NCI-H526 treated with DMSO at 0.1 percent for 48 hours (cell line): ENCODE measurements at regions not wholly inside any gene's neighbourhood (a gene's known extent, or its start where the extent isn't known, plus 50 kb on each side); places are given as distances from the start of the nearest gene placed in this dataset.

Experiments
- DNase-seq: peaks from one replicate; lab custom pipeline; 2025; lab: John Stamatoyannopoulos, UW

DNA sequence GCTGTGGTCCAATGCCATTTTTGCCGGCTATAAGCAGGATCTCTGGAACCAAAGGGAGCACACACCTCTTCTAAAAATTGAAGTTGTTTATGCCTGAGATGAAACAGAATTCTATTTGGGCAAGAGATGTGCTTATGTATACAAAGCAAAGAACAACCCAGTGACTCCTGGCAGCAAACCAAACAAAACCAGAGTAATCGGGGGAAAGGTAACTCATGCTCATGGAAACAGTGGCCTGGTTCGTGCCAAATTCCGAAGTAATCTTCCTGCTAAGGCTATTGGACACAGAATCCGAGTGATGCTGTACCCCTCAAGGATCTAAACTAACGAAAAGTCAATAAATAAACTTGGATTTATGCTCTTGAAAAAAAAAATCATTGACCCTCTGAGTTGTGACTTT, 178.7 kb downstream of the CEMIP2 start:
- DNase-seq, result no peak

DNA sequence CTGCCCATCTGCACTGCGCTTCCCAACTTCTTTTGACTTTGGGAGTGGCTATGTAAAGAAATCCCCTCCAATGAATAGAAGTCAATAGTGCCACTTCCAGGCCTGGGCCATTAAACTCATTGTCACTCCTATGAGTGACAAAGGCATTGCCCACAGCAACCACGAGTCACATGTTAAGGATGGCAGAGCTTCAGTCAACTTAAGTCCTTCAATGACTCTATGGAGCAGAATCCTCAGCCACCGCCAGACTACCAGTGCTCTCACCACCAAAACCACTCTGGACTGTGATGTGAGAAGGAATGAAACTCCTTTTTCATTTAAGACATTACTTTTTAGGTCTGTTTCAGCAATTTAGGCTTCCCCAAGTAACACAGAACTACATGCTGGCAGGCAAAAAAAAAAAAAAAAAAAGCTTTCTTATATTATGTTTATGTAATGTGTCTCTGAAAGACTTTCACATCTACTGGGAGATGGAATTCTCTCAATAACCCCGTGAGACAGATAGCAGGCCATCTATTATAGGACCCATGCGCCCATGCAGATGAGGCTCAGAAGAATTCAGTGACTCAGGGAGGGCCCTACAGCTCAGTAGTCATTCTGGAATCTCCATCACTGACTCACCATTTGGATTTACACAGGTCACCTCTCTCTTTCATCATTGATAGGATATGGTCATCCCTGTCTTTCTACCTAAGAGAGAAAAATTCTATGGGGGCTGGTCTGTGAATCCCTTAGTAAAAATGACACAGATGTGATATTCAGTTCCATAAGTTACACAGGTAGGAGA, 180.5 kb downstream of the CEMIP2 start:
- no peak for DNase-seq

DNA sequence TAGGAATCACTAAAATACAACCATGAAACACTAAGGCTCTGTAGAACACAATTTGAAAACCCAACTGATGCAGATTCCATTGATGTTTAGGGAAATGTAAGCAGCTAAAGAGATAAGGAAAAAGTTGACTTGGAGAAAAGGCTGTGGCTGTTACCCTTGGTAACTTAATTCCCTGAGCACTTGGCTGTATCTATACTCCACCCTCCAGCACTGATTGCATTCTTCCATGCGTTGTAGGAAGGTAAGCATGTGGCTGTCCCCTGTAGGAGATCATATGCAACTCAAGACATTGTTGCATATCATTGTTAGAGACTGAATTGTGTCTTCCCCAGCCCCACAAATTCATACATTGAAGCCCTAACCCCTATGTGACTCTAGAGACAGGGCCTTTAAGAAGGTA, 184.5 kb downstream of the CEMIP2 start:
- DNase-seq, result no peak

DNA sequence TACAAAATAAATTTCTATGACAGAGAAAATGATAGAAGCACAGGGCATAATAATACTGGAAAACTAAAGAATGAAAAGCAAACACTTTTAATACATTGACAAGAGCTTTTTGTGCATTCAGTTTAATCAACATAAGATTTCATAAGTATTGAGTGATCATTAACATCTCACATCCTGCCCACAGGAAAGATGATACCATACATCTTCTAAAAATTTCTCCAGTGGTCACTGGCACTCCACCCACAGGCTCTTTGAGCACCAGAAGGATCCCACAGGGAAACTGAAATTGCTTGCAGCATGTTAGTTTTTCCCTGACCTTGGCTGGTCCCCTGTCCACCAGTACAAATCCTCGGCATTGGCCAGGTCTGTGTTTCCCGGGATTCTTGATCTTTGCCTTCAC, 186.0 kb downstream of the CEMIP2 start:
- DNase-seq, result no peak

DNA sequence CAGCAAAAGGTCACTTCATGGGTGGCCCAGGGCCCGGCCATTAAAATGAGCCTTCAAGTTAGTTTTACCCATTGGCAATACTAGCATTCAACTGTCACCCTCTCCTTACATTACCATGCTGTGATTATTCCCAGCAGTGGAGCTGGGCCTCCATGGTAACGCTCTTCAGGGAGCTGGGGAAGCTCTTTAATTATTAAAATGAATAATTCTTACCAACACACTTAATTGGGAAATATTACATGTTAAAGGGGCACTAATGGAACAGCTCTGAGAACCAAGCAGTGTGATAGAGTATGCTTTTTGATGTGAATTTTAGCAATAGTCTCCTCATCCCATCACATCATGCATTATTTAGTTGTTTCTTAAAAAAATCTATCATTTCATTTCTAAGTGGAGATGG, 187.2 kb downstream of the CEMIP2 start:
- no peak for DNase-seq

DNA sequence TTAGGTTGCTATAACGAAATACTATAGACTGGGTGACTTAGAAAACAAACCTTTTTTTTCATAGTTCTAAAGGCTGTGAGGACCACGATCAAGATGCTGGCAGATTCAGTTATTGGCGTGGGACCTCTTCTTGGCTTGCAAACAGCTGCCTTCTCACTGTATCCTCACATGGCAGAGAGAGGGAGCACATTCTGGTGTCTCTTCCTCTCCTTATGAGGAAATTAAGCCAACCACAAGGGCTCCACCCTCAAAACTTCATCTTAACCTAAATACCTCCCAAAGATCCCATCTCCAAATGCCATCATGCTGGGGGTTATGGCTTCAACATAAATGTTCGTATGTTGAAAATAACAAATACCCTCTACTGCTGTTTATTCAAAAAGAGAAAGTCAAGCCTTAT, 197.1 kb downstream of the CEMIP2 start:
- no peak for DNase-seq

DNA sequence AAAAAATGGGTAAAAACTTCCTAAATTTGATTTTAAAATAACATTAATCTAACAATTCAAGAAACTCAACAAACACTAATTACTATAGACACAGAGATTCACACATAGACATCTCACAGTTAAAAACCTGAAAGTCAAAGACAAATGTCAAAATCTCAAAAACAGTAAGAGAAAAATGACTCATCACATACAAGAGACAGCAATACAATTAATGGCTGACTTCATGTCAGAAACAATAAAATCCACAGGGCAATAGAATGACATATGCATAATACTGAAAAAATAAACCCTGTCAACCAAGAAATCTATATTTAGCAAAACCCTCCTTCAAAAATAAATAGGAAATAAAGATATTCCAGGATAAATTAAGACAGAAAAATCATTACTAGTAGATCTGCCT, 200.4 kb downstream of the CEMIP2 start:
- no peak for DNase-seq

DNA sequence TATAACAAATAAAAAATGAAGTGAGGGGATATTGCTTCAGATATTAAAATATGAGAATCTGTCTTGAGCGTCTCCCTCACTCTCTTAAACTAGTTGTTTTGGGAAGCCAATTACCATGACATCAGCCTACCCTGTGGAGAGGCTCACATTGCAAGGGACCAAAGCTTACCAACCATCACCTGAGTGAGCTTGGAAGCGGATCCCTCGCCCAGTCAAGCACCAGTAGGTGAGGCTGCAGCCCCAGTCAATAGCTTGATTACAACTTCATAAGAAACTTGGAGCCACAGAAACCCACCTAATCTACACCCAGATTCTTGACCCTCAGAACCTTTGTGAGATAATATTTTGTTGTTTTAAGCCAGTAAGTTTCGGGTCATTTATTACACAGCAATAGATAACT, 206.2 kb downstream of the CEMIP2 start:
- no peak for DNase-seq

DNA sequence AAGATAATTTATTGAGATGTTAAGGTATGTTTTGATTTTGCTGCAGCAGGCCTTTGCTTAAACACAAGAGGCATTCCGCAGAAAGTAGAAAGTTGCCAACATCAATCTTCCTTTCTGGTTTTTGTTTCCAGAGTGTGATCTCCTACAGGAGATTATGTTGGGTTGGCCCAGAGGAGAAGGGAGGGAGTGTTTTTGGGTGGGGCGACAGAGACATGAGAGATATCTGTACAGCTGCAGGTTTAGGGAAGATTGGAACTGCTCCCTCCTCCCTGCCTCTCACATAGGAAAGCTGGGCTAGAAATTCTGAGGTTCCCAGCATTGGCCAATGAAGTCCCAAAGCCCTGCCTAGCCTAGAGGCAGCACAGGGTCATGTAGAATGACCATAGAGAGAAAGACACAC, 211.0 kb downstream of the CEMIP2 start:
- DNase-seq, result no peak

DNA sequence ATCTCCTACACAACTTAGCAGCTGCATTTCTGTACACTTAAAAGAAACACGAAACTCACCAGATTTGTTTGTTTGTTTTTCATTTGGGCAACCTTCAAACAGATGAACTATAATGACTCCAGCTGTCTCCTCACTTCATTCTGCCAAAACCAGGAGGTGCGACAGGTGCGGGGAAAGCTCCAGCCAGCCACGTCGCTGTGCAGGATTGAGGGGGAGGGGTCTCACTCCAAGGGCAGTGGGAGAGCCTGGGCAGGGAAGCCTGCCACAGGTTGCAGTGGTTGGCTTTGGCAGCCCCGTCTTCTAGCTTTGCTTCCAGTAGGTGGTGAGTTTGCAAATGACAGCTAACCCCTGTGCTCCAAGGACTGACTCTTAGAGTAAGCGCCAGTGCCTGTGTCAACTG, 215.8 kb downstream of the CEMIP2 start:
- no peak for DNase-seq

DNA sequence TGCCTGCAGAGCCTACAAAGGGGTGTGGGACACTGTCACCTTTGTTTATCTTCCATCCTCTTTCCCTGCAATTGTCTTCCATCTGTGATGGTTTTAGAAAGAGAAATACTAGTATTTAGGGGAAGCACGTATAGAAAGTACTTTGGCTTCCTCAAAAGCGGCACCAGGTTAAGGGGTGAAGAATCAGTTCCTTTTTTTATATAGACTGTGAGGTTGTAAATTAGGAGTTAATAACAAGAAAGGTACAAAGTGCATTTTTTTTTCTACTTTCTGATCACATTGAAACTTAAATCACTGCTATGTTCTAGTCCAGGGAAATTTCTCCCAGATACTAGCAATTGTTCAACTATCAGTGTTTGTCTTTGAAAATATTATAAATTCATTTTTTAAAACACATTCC, 219.3 kb downstream of the CEMIP2 start:
- DNase-seq, result no peak

DNA sequence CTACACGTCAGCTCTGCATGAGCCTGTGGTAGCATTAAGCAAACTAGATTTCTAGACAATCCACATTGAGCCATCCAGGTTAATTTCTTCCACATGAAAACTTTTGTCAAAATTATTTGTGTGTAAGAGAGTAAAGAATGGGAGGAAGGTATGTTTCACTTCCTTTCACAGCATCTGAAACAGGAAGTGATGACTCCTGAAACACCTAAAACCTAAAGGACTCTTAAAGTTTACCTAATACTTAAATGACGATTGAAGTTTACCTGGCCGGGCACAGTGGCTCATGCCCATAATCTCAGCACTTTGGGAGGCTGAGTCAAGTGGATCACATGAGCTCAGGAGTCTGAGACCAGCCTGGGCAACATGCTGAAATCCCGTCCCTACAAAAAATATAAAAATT, 223.8 kb downstream of the CEMIP2 start:
- no peak for DNase-seq

DNA sequence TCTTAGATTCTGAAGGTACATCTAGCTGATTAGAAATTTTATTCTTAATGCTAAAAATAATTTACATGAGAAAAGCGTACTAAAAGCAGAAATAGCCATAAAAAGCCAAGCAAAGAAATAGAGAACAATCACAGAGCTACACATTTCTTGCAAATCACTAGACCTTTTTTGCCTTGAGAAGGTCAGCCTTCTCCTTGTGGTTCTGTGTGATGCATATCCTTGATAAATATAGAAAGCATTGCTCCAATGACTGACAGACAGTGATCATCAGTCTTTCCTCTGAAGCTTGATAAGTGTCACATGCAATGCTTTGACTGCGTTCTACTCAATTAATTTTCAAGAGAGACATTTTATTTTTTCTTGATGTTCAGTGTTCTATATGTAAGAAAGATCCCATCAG, 226.9 kb downstream of the CEMIP2 start:
- no peak for DNase-seq

DNA sequence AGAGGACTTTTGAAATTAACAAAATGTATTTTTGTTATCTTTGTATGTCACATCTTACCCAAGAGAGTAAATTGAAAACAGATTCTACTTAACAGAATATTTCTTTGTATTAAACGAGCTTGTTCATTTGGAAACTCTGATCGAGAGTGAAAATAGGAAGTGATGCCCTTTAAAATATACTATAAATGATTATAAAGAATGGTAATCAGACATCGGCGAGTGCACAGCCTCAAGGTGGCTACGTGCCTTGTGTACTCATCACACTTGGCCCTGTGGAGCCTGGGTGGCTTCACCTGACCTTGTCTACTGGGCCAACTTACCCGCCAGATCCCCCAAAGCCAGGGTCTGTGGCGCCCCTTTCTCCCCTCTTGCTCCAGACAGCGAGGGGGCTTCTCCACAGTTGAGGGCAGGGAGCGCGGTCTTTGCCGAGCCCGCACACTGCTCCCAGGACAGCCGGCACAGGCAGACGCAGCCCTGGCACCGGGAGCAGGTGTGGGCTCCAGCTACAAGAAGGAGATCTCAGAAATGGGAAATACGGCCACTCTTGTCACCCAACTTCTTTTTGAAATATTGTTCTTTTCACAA, 243.2 kb downstream of the CEMIP2 start:
- no peak for DNase-seq

DNA sequence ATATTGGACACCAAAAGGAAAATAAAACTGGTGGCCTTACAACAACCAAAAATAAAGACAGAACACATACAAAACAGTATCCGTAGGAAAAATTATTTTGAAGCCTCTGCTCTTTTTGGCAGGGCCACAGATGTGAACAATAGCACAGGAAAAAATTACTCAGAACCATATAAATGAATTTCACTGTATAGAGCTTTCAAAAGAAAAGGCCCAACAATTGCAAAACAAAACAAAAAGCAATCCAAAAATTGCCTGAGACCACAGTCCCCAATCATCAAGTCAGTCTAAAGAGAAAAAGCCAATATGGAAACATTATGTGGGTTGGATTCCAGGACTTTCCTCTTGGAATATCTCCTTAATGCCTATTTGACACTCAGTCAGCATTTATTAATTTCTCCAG, 243.8 kb downstream of the CEMIP2 start:
- no peak for DNase-seq

DNA sequence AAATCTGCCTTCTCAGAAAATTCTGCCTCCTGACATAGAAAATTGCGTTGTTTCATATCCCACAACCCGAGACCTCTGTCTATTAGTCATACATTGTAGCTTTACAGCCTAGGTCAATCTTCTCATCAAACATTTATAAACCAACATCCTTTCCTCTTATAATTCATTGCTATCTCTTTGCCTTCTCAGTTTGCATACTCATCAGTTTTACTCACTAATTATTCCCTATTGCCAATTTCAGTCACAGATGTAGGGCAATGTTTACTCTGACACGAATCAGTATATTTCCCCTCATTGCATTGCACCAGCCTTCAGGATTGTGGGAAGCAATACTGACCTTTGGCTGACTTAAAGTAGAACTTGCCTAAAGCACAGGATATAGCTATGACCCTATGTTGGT, 247.2 kb downstream of the CEMIP2 start:
- DNase-seq, result no peak

DNA sequence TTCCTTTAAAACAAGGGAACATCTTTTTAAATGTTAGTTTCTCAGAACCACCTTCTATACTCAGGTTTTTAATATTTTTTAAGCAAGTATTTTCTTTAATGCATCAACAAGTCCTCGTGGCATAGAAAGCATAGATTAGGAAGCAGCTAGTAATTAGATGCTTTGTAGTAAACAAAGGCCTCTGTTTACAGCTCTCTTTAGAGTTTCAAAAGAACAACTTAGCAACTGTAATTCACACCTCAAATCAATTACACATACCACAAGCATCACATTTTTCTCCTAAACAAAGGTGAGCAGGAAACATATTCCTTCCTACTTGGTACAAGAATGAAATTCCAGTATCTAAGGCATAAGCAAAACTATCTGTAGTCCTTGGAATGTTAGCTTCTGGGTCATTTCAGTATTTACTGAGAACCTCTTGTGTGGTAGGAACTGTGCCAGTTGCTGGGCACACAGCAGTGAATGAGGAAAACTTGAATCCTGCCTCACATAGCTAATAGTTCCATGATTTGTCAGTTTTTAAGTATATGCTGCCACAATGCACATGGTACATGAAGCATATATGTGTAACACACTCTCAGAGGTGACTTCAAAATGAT, 249.1 kb downstream of the CEMIP2 start:
- no peak for DNase-seq

DNA sequence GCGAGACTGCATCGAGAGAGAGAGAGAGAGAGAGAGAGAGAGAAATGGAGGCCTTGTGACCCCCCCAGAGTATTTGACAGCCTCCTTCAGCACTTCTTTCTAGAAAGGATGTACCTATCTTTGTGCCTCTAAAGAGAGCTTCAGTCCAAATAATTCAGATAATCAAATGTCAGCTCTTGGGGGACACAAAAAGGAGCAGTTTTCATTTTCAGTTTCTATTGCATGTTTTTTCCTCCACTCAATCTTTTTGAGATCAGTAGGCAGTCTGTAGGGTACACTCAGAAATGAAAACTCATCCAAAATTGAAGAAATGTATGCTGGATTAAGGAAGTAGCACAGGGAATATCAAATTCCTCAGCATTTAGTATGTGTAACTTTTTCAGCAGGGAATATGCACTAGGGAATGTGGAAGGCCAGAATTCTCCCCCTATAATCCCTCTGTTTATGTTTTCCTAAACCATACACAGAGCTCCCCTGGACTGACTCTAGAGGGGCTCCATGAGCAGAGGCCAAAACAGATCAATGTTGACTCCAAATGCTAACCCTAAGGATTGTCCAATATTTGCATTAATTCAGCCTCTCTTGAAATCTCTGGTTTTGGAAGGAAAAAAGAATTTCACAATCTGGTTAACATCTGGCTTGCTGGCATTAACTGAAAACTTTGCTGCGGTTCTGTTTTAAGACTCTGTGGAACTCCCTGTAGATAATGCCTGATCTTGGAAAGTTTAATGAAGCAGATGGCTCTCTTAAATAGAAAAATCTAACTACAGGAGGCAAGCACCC, 250.1 kb downstream of the CEMIP2 start:
- no peak for DNase-seq

DNA sequence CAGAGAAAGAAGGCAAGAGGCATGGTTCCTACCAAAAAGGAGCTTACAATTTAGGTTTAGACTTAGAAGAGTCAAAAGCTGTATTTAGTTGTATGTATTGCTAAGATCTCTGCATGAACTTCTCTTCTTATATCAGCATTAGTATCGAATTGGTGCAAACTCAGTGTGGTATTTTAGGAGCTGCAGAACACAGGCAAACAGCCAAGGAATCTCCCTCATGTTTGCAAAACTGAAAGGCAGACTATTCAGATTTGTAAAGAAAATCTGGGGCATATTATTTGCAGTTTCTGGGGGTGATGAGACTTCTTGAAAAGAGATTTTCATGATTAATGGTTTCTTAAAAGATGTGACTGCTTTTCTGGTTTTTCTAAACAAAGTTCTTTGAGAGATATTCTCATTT, 252.7 kb downstream of the CEMIP2 start:
- DNase-seq, result no peak

DNA sequence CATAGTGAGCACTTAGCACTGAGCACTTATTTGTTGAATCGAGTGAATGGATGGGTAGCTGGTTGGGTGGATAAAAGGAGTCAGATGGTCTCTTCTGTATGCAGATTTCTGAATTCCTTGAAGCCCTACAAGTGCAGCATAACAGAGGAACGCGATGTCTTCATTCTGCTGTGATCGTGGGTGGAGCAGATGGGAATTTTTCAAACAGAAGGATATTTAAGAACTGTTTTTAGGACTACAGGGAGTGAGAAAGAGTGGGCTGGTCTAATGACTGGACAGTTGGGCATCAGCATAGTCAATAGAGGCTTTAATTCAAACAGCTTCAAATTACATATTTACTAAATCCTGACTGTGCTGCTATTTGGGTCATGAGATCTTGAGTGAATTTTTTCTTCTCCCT, 253.2 kb downstream of the CEMIP2 start:
- no peak for DNase-seq

DNA sequence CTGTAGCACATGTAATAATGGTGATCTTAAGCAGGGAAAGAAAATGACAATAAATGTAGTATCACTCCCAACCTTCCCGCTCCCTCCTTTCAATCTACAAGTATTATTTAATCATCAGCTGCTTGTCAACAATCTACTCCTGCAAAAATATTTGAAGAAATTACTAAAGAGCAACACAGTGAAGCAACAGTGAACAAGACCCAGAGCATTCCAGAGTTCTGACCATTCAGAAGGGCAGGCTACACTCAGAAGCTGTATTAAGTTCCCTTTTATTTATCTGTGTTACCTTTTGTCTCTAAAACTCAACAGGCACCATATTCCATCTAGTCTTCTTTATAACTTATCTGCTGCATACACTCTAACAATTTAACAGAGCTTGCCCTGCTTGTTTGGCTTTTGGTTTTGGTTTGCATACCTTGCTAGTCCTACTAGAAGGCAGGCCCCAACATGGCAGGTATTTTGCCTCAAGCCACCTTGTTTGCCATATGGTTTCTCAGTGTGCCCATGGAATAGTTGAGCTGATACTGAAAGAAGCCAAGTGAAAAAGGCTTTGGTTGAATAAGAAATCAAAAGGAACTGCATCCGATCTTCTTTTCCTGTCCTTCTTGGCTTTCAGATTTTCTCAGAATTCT, 253.9 kb downstream of the CEMIP2 start:
- no peak for DNase-seq

DNA sequence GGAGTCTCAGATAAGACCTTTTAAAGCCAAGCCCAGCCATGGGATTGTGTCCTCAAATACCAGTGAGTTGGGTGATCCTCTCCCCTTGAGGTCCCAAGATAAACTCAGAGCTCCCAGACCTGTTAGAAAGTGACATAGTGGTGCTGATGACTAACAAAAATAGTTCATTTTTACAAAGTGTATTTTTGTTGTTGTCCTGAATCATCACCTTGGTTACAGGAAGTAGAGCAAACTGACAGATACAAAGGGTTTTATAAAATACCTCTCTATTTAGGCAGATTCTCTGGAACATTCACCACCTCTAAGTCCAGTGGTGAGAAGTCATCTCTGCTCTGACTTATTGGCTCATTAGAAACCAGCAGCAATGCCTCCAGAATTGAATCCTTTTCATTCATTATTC, 259.3 kb downstream of the CEMIP2 start:
- DNase-seq, result no peak
